HFF-Myc (cell line): ENCODE measurements at regions not wholly inside any gene's neighbourhood (a gene's known extent, or its start where the extent isn't known, plus 50 kb on each side); places are given as distances from the start of the nearest gene placed in this dataset.
A peak's percentile ranks its signal among the peaks of the same experiment; 100 is the strongest.

ENCODE experiments used
- DNase-seq: peaks from one replicate; pipeline ENCODE4 v3.0.0-alpha.2; 2011; ENCODE audit warnings: low read depth; ENCODE audit errors: extremely low read depth
- H3K4me3 ChIP-seq: replicated peaks from 2 replicates; pipeline ENCODE4 v1.5.1; 2011; ENCODE audit warnings: low read depth, mild to moderate bottlenecking, control low read depth, low read length
- CTCF ChIP-seq: IDR thresholded peaks from 2 replicates; pipeline ENCODE4 v1.5.1; 2012; ENCODE audit warnings: mild to moderate bottlenecking, low read depth, low read length, control low read depth; ENCODE audit errors: missing control alignments

GRCh38 chr9:126145887-126146253 lies 180.8 kb upstream of the MVB12B start:
- no peak overlapping the region for H3K4me3 ChIP-seq
- no peak for TF ChIP-seq CTCF
- no peak for DNase-seq

- no peak overlapping the region for H3K4me3 ChIP-seq
- no peak for DNase-seq
- TF ChIP-seq CTCF, result peak; percentile 48
These were observed 180.1 kb upstream of the MVB12B start for GRCh38 chr9:126146254-126147145.

- no peak for TF ChIP-seq CTCF
- no peak for DNase-seq
- H3K4me3 ChIP-seq, result no peak overlapping the region
These were observed 179.3 kb upstream of the MVB12B start for GRCh38 chr9:126147186-126147935.

GRCh38 chr9:126147936-126148870 lies 178.4 kb upstream of the MVB12B start:
- no peak overlapping the region for H3K4me3 ChIP-seq
- no peak for DNase-seq
- TF ChIP-seq CTCF, result no peak

- TF ChIP-seq CTCF, result no peak
- DNase-seq, result no peak
- no peak overlapping the region for H3K4me3 ChIP-seq
These were observed 177.6 kb upstream of the MVB12B start for GRCh38 chr9:126148994-126149393.

- no peak for DNase-seq
- TF ChIP-seq CTCF, result no peak
- H3K4me3 ChIP-seq, result no peak overlapping the region
These were observed 177.0 kb upstream of the MVB12B start for GRCh38 chr9:126149661-126150060.
